K562 (cell line): ENCODE measurements at regions not wholly inside any gene's neighbourhood (a gene's known extent, or its start where the extent isn't known, plus 50 kb on each side); places are given as distances from the start of the nearest gene placed in this dataset.

ENCODE experiments used
- ATAC-seq: fragments of 200-7000 bp; cut with Tn5 transposase; 3 replicates; pipeline ENCODE4 v1.9.1; 2020; ENCODE audit warnings: moderate library complexity
- BruUV-seq: library from RNA; stranded (reverse); fragments of 400-500 nt; replicated peaks from 2 replicates; lab custom pipeline; 2021; lab: Mats Ljungman, UMichigan
- CTCF ChIA-PET: fragments of 300-600 bp; formaldehyde crosslinking; extraction: SDS; loops from one replicate; lab custom pipeline; 2021; ENCODE audit warnings: low intra/inter-chr PET ratio; lab: Yijun Ruan, JAX
- POLR2A ChIA-PET: fragments of 300-600, 350-650 bp; sonication (Branson Sonifier 250); formaldehyde crosslinking; extraction: SDS; loops from one replicate; lab custom pipeline; 2021; ENCODE audit warnings: antibody characterized with exemption, inconsistent platforms; lab: Yijun Ruan, JAX
- DNase-seq, 4 experiments: peaks; one replicate each; pipeline versions ENCODE4 v3.0.0 to v3.0.0-alpha.2; 2011 to 2018; ENCODE audit warnings: low spot score in 3 of 4, mixed read lengths in 3 of 4; ENCODE audit errors: extremely low read depth in 1 of 4
- FAIRE-seq: peaks from 2 replicates; lab custom pipeline; 2011; peaks lifted over from hg19 to GRCh38; lab: Jason Lieb, UNC
- H2AFZ ChIP-seq: 2 replicates; pipeline ENCODE4 v1.6.0; 2011; ENCODE audit warnings: low read depth, low read length, control low read depth, inconsistent platforms
- H3K27ac ChIP-seq: fragments of 200-600 bp; 3 replicates; pipeline ENCODE4 v1.8.0; 2011; ENCODE audit warnings: low read depth, mild to moderate bottlenecking, control low read depth, inconsistent platforms, low read length, moderate library complexity, mixed read lengths; ENCODE audit errors: extremely low read depth
- H3K27me3 ChIP-seq, 2 experiments: fragments of 300-600 bp in 1 of 2; 2 replicates in 1 of 2; 3 replicates in 1 of 2; pipeline versions ENCODE4 v1.6.0 to v1.8.0; 2011; ENCODE audit warnings: inconsistent platforms in 2 of 2, low read length in 2 of 2, mild to moderate bottlenecking in 1 of 2, mixed read lengths in 1 of 2, moderate library complexity in 1 of 2; ENCODE audit not compliant: control insufficient read depth in 2 of 2, insufficient read depth in 2 of 2
- H3K36me3 ChIP-seq: fragments of 300-600 bp; 3 replicates; pipeline ENCODE4 v1.8.0; 2011; ENCODE audit warnings: mild to moderate bottlenecking, low read length, inconsistent platforms; ENCODE audit not compliant: control insufficient read depth, insufficient read depth
- H3K4me1 ChIP-seq, 2 experiments: fragments of 200-600 bp in 1 of 2; replicated peaks in 1 of 2; 2 replicates in 1 of 2; 3 replicates in 1 of 2; pipeline versions ENCODE4 v1.5.1 to v1.8.0; 2011; ENCODE audit warnings: inconsistent platforms in 2 of 2, low read length in 2 of 2, mild to moderate bottlenecking in 1 of 2, mixed read lengths in 1 of 2, moderate library complexity in 1 of 2; ENCODE audit not compliant: control insufficient read depth in 2 of 2, insufficient read depth in 2 of 2
- H3K4me2 ChIP-seq: 2 replicates; pipeline ENCODE4 v1.6.1; 2011; ENCODE audit warnings: low read length, control low read depth, inconsistent platforms, mixed read lengths; ENCODE audit not compliant: insufficient read depth
- H3K4me3 ChIP-seq: fragments of 200-600 bp; sonication (generic), shearing (Covaris generic); 2 replicates; pipeline ENCODE4 v1.5.1; 2016; ENCODE audit warnings: control low read depth, inconsistent platforms
- H3K79me2 ChIP-seq: fragments of 200-600 bp; 3 replicates; pipeline ENCODE4 v1.8.0; 2011; ENCODE audit warnings: low read length, inconsistent platforms; ENCODE audit not compliant: control insufficient read depth, insufficient read depth
- H3K9ac ChIP-seq, 2 experiments: 2 replicates each; pipeline versions ENCODE4 v1.6.0 to v1.6.1; 2011; ENCODE audit warnings: low read depth in 2 of 2, low read length in 2 of 2, control low read depth in 1 of 2, inconsistent platforms in 1 of 2, mild to moderate bottlenecking in 1 of 2, mixed read lengths in 1 of 2; ENCODE audit not compliant: insufficient read depth in 1 of 2
- H3K9me1 ChIP-seq: one replicate; pipeline ENCODE4 v1.6.0; 2011; ENCODE audit warnings: inconsistent platforms, mild to moderate bottlenecking, low read length, moderate library complexity; ENCODE audit not compliant: control insufficient read depth, insufficient read depth
- H3K9me3 ChIP-seq: replicated peaks from 2 replicates; pipeline ENCODE4 v1.5.1; 2011; ENCODE audit warnings: low read depth, low read length, inconsistent platforms; ENCODE audit not compliant: control insufficient read depth, insufficient read depth
- H4K20me1 ChIP-seq: replicated peaks from 2 replicates; pipeline ENCODE4 v1.6.1; 2011; ENCODE audit warnings: low read length, inconsistent platforms, mixed read lengths; ENCODE audit not compliant: control insufficient read depth, insufficient read depth
- ATF2 ChIP-seq: sonication (generic); formaldehyde crosslinking; IDR thresholded peaks from 2 replicates; pipeline ENCODE4 v1.8.1; 2022; ENCODE audit warnings: missing genetic modification reagents
- CHAMP1 ChIP-seq: fragments of 450-650 bp; IDR thresholded peaks from 2 replicates; pipeline ENCODE4 v1.6.1; 2016; ENCODE audit warnings: mild to moderate bottlenecking
- EHMT2 ChIP-seq: fragments of 450-650 bp; IDR thresholded peaks from 2 replicates; pipeline ENCODE4 v1.6.1; 2018; ENCODE audit warnings: antibody characterized with exemption
- FOS ChIP-seq: IDR thresholded peaks from 3 replicates; pipeline ENCODE4 v1.6.1; 2011; ENCODE audit not compliant: insufficient read length; ENCODE audit errors: extremely low read depth
- JUN ChIP-seq, 2 experiments: sonication (generic) in 1 of 2; formaldehyde crosslinking in 1 of 2; IDR thresholded peaks; 2 replicates each; pipeline versions ENCODE4 v1.6.1 to v1.8.0; 2012 to 2022; ENCODE audit warnings: borderline replicate concordance in 2 of 2, mild to moderate bottlenecking in 2 of 2, improper control_type of control experiment in 1 of 2, low read depth in 1 of 2, low read length in 1 of 2, missing genetic modification reagents in 1 of 2
- RNF2 ChIP-seq: sonication (generic); IDR thresholded peaks from 2 replicates; pipeline ENCODE4 v1.6.1; 2016
- SRSF7 ChIP-seq: fragments of 200-400 bp; formaldehyde crosslinking; optimal IDR thresholded peaks from 2 replicates; pipeline ENCODE3; 2017; ENCODE audit warnings: mild to moderate bottlenecking, low read depth, low read length
- ZBTB33 ChIP-seq: sonication (generic); formaldehyde crosslinking; IDR thresholded peaks from 2 replicates; pipeline ENCODE4 v1.8.1; 2023; ENCODE audit warnings: mild to moderate bottlenecking, missing genetic modification reagents
- ZNF655 ChIP-seq: fragments of 250-450 bp; sonication (Bioruptor Pico); IDR thresholded peaks from 2 replicates; pipeline ENCODE4 v1.5.0; 2021
- ZNF668 ChIP-seq: fragments of 250-450 bp; sonication (Bioruptor Pico); IDR thresholded peaks from 2 replicates; pipeline ENCODE4 v1.8.0; 2022; ENCODE audit warnings: mild to moderate bottlenecking, inconsistent platforms
- in situ Hi-C: fragments of 300-500 bp; cut with MboI; formaldehyde crosslinking; loops from 4 replicates; pipeline ENCODE4 v1.15.0; 2018; ENCODE audit warnings: inconsistent platforms, mixed read lengths
- intact Hi-C: fragments of 100-400 bp; cut with micrococcal nuclease; formaldehyde crosslinking; loops from 2 replicates; pipeline ENCODE4 v1.14.2; 2022

GRCh38 chr5:165327631-165328030, 1822.2 kb downstream of the MAT2B start (continued):
- no peak for TF ChIP-seq CHAMP1
- no peak for TF ChIP-seq ZNF655

- no peaks in the 10 kb centered on the region for H3K79me2 ChIP-seq
- H3K9ac ChIP-seq, result no peak overlapping the region
- no peak overlapping the region for H2AFZ ChIP-seq
- ChIA-PET POLR2A (no interaction called here), CTCF (no interaction called here)
- no peak for ATAC-seq
- in situ Hi-C loops (no loop called here), intact Hi-C loops (no loop called here)
- H3K9me1 ChIP-seq, result no peaks in the 10 kb centered on the region
- H3K4me2 ChIP-seq, result no peak overlapping the region
- H4K20me1 ChIP-seq, result no peaks in the 10 kb centered on the region
- H3K36me3 ChIP-seq, result no peaks in the 10 kb centered on the region
- no peak overlapping the region for H3K4me3 ChIP-seq
- DNase-seq, result no peak
- no peaks in the 10 kb centered on the region for H3K27me3 ChIP-seq
- no peak for FAIRE-seq
- no peaks in the 10 kb centered on the region for H3K9me3 ChIP-seq
- no peak overlapping the region for H3K27ac ChIP-seq
- no peaks in the 10 kb centered on the region for H3K4me1 ChIP-seq
- no TSS peak for BruUV-seq
- TF ChIP-seq FOS (no peak), ZNF668 (no peak), JUN (IDR thresholded peaks at IDR 0.05; ENCODE audit: borderline replicate concordance, low read depth, low read length) (no peak), JUN (CRISPR knock-in tag; IDR thresholded peaks at IDR 0.05; ENCODE audit: borderline replicate concordance) (no peak), ATF2 (CRISPR knock-in tag) (no peak), RNF2 (no peak), ZNF655 (no peak), SRSF7 (no peak), EHMT2 (no peak), ZBTB33 (CRISPR knock-in tag) (no peak)
These were observed 1823.4 kb downstream of the MAT2B start for GRCh38 chr5:165328846-165329245.
